ENCODE measurements at regions not wholly inside any gene's neighbourhood (a gene's known extent, or its start where the extent isn't known, plus 50 kb on each side); places are given as distances from the start of the nearest gene placed in this dataset.
"Not testable (repeated sequence)": the region's sequence is repeated elsewhere in the genome, so short reads cannot be mapped to it uniquely, and the experiment has no call there.

DNA sequence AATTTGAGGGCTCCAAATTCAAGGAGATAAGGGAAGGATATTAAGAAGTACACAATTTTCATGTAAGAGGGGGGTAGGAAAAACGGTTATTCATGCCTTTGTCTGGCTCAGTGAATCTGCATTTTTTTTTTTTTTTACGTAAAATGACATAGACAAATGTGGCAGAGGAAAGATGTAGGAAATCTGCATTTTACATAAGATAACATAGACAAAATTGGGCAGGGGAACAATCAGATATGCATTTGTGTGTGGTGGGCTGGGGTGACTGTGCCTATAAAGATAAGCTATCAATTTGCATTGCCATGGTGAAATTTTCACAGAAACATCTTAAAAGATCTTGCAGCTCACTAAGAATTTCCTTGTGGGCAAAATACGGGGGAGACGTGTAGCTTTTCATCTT, 92.7 kb upstream of the GPR141 start:
- intact Hi-C loops (cut with DNase I) = no loop called here
- no peak for DNase-seq (ENCODE audit: low spot score)

DNA sequence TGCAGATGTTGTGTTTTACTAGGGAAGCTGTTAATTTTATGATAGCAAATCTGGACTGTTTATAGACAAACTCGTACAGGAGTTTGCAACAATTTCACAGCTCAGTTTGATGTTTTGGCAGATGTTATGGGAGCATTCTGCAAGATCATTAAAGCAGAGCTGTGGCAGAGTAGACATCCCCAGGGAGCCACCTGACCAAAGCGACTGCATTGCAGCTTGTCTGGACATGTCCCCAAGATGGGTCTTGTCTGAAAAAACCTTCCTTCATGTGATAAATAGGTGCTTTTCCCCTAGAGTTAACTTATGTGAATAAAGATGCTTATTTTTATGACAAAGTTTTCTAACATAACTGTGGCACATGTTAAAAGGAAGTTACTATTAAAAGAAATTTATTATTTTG, 91.2 kb upstream of the GPR141 start:
- DNase-seq (ENCODE audit: low spot score) = no peak
- intact Hi-C loops (cut with DNase I) = no loop called here

DNA sequence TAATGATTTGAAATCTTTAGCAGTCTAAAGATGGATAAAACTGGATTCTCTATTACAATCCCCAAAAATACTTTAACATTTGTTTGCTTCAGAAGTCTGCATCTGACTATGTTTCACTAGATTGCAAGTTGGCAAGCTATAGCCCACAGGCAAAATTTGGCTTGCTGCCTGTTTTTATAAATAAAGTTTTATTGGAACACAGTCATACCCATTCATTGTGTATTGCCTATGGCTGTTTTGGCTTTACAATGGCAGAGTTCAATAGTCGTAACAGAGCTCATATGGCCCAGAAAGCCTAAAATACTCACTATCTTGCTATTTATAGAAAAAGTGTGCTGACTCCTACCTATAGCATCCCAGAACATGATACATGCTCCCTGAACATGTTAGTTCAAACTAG, 89.0 kb upstream of the GPR141 start:
- intact Hi-C loops (cut with DNase I) = no loop called here
- no peak for DNase-seq (ENCODE audit: low spot score)

DNA sequence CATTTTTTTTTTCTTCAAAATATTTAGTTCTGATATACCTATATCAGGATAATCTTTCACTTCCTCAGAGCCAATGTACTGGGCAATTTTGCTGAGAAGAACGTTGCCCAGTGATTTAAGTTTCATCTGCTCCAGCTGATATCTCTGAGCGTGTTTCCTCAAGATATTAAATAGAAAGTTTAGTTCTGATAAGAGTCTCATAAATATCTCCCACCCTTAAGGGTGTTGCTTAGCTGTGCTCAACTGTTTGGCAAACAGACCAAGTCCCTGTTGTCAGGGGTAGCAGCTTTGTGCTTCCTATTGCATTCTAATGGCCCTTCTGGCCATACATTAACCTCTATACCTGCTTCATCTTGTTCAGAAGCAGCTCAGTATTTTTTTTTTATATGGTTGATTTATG, 84.7 kb upstream of the GPR141 start:
- intact Hi-C loops (cut with DNase I) = no loop called here
- DNase-seq (ENCODE audit: low spot score) = no peak

DNA sequence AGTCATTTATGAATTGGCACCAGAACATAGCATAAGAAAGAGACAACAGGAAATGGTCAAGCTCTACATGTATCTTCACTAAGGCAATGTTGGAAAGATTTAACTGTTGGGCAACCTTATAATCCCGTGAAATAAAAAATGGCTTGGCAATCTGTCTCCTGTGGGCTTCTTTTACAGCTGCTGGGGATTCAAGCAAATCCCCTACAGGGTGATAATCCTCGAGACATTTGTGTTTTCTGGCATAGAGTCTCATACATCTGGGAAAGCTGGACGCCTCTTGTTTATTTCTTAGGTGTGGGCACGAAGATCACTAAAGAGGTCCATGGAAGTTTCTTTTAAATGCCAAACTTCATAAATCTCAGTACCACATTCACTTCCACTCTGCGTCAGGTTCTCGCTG, 82.2 kb upstream of the GPR141 start:
- intact Hi-C loops (cut with DNase I) = no loop called here
- no peak for DNase-seq (ENCODE audit: low spot score)

DNA sequence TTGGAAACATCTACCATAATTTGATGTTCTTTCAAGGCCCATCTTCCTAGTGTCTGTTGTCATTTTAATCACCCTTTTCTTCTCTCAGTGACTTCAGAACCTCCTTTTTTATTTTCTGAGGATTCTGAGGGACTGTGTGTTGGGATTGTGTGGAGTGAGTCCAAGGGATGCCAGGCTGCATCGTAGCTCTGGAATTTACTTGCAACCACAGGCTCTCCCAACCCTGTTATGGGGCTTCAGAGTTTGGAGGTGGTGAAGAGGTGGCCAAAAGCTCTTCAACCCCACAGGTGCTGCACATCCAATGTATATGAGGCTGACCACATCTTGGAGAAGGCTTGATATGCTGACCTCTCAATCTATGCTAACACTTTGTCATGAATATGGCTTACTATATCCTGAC, 79.5 kb upstream of the GPR141 start:
- intact Hi-C loops (cut with DNase I) = no loop called here

DNA sequence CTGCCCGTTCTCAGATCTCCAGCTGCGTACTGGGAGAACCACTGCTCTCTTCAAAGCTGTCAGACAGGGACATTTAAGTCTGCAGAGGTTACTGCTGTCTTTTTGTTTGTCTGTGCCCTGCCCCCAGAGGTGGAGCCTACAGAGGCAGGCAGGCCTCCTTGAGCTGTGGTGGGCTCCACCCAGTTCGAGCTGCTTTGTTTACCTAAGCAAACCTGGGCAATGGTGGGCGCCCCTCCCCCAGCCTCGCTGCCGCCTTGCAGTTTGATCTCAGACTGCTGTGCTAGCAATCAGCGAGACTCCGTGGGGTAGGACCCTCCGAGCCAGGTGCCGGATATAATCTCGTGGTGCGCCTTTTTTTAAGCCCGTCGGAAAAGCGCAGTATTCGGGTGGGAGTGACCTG, 66.2 kb upstream of the GPR141 start:
- DNase-seq (ENCODE audit: low spot score); intact Hi-C loops (cut with DNase I): not testable (repeated sequence)

More for the DNA sequence above, 79.5 kb upstream of the GPR141 start:
- no peak for DNase-seq (ENCODE audit: low spot score)

DNA sequence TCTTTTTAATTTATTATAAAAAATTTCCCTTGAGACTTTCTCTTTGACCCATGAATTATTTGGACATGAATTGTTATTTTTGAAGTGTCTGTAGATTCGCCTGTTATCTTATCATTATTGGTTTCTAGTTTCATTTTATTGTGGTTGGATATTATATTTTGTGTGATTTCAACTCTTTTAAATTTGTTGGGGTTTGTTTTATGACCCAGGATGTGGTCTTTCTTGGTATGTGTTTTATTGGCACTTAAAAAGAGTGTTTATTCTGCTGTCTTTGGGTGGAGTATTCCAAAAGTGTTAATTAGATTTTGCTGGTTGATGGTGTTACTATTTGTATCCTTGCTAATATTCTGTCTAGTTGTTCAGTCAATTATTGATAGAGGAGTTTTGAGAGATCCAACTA, 50.5 kb upstream of the GPR141 start:
- DNase-seq (ENCODE audit: low spot score) = no peak
- intact Hi-C loops (cut with DNase I) = no loop called here

All from cardiac septum (tissue), 1 donor.